ENCODE measurements at regions not wholly inside any gene's neighbourhood (a gene's known extent, or its start where the extent isn't known, plus 50 kb on each side); places are given as distances from the start of the nearest gene placed in this dataset.

DNA sequence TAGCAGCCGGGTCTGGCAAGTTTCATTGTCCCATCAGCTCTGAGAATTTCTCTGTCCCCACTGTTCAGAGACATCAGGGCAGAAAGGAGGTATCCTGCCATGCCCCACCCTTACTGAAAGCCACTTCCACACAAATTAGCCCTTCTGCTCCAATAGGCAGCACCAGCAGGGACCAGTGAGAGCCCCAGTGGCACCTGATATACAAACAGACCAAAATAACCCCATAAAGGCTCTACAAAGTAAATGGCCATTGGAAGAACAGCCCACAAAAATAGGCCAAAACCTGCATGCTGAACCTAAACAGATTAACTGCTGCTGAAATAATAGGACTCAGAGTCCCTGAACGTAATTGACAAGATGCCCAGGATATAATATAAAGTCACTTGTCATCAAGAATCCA, 199.9 kb downstream of the TMEM200A start:
- H3K4me2 ChIP-seq (ENCODE audit: extremely low read depth, insufficient read depth, low read length): no peak overlapping the region
- H3K27ac ChIP-seq (ENCODE audit: insufficient read depth, low read length): no peak overlapping the region
- H3K4me1 ChIP-seq (ENCODE audit: control insufficient read depth, extremely low read depth, insufficient read depth, low read length): no peaks in the 10 kb centered on the region
- TF ChIP-seq EZH2 (IDR thresholded peaks at IDR 0.05; ENCODE audit: low read length, missing control alignments): no peak
- TF ChIP-seq, protein P1, sequence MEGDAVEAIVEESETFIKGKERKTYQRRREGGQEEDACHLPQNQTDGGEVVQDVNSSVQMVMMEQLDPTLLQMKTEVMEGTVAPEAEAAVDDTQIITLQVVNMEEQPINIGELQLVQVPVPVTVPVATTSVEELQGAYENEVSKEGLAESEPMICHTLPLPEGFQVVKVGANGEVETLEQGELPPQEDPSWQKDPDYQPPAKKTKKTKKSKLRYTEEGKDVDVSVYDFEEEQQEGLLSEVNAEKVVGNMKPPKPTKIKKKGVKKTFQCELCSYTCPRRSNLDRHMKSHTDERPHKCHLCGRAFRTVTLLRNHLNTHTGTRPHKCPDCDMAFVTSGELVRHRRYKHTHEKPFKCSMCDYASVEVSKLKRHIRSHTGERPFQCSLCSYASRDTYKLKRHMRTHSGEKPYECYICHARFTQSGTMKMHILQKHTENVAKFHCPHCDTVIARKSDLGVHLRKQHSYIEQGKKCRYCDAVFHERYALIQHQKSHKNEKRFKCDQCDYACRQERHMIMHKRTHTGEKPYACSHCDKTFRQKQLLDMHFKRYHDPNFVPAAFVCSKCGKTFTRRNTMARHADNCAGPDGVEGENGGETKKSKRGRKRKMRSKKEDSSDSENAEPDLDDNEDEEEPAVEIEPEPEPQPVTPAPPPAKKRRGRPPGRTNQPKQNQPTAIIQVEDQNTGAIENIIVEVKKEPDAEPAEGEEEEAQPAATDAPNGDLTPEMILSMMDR (conservative IDR thresholded peaks at IDR 0.05 in 1 of 2, IDR thresholded peaks at IDR 0.05 in 1 of 2; ENCODE audit: low read depth in 1 of 2, low read length in 2 of 2): no peak
- H3K4me3 ChIP-seq (replicated peaks in 1 of 4; ENCODE audit: control extremely low read depth in 1 of 4, insufficient read depth in 1 of 4, low read depth in 3 of 4, low read length in 4 of 4): no peak overlapping the region
- no peaks in the 10 kb centered on the region for H3K9me3 ChIP-seq (ENCODE audit: control insufficient read depth, insufficient read depth, low read depth, low read length)
- no peak overlapping the region for H3K9ac ChIP-seq (ENCODE audit: insufficient read depth, low read length)
- no peaks in the 10 kb centered on the region for H3K27me3 ChIP-seq (ENCODE audit: control insufficient read depth, insufficient read depth, low read length)
- no peaks in the 10 kb centered on the region for H4K20me1 ChIP-seq (ENCODE audit: control insufficient read depth, extremely low read depth, insufficient read depth, low read length)
- H3K36me3 ChIP-seq (ENCODE audit: control insufficient read depth, insufficient read depth, low read length): no peaks in the 10 kb centered on the region
- no peak overlapping the region for H2AFZ ChIP-seq (ENCODE audit: low read length)
- no peaks in the 10 kb centered on the region for H3K79me2 ChIP-seq (ENCODE audit: control insufficient read depth, insufficient read depth, low read length)
- no peak for DNase-seq (ENCODE audit: low read depth in 2 of 2)

DNA sequence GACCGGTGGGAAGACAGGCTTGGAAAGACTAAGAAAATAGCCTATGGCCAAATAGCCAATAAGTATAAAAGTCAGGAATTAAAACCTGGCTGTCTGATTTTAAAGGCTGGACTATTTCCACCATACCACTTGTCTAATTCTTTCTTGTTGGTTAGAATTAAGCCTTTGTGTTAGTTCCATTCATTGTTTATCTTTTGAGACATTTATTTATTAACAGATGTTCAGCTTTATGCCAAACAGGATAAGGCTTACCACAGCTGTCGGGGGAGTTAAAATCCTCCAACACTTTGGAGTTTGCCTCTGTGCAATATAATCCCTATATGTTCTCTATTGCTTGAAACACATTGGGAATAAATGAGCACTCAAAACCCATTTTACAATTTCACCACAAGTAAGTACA, 208.3 kb downstream of the TMEM200A start:
- Histone ChIP-seq H3K36me3 (ENCODE audit: control insufficient read depth, insufficient read depth, low read length) (no peaks in the 10 kb centered on the region), H3K27me3 (ENCODE audit: control insufficient read depth, insufficient read depth, low read length) (no peaks in the 10 kb centered on the region), H3K4me2 (ENCODE audit: extremely low read depth, insufficient read depth, low read length) (no peak overlapping the region), H3K4me3 (replicated peaks in 1 of 4; ENCODE audit: control extremely low read depth in 1 of 4, insufficient read depth in 1 of 4, low read depth in 3 of 4, low read length in 4 of 4) (no peak overlapping the region), H3K79me2 (ENCODE audit: control insufficient read depth, insufficient read depth, low read length) (no peaks in the 10 kb centered on the region), H3K9me3 (ENCODE audit: control insufficient read depth, insufficient read depth, low read depth, low read length) (no peaks in the 10 kb centered on the region), H3K27ac (ENCODE audit: insufficient read depth, low read length) (no peak overlapping the region), H3K4me1 (ENCODE audit: control insufficient read depth, extremely low read depth, insufficient read depth, low read length) (no peaks in the 10 kb centered on the region), H3K9ac (ENCODE audit: insufficient read depth, low read length) (no peak overlapping the region), H2AFZ (ENCODE audit: low read length) (no peak overlapping the region), H4K20me1 (ENCODE audit: control insufficient read depth, extremely low read depth, insufficient read depth, low read length) (no peaks in the 10 kb centered on the region)
- TF ChIP-seq, protein P1 (conservative IDR thresholded peaks at IDR 0.05 in 1 of 2, IDR thresholded peaks at IDR 0.05 in 1 of 2; ENCODE audit: low read depth in 1 of 2, low read length in 2 of 2): no peak
- no peak for TF ChIP-seq EZH2 (IDR thresholded peaks at IDR 0.05; ENCODE audit: low read length, missing control alignments)
- DNase-seq (ENCODE audit: low read depth in 2 of 2): peak in 1 of 2 donors; percentile 22

DNA sequence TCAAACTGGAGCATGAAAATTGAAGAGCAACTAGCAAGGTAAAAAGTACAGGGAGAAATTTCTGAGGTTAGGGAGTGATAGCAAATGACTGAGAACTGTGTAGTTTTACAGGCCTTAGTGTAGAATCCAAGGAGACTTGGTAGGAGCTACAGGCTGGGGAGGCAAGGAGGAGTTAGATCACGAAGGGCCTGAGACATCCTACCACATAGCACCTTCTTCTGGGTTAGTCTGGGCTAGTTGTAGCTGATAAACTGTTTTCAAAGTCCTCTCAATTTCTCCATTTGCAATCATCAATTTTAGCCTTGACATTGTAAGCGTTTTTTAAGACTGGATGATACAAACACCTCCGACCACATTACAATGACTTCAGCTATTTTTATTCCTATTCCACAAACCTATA, 209.7 kb downstream of the TMEM200A start:
- Histone ChIP-seq H3K79me2 (ENCODE audit: control insufficient read depth, insufficient read depth, low read length) (no peaks in the 10 kb centered on the region), H3K9ac (ENCODE audit: insufficient read depth, low read length) (no peak overlapping the region), H2AFZ (ENCODE audit: low read length) (no peak overlapping the region), H3K27ac (ENCODE audit: insufficient read depth, low read length) (no peak overlapping the region), H3K4me3 (replicated peaks in 1 of 4; ENCODE audit: control extremely low read depth in 1 of 4, insufficient read depth in 1 of 4, low read depth in 3 of 4, low read length in 4 of 4) (no peak overlapping the region), H3K36me3 (ENCODE audit: control insufficient read depth, insufficient read depth, low read length) (no peaks in the 10 kb centered on the region), H3K4me2 (ENCODE audit: extremely low read depth, insufficient read depth, low read length) (no peak overlapping the region), H3K9me3 (ENCODE audit: control insufficient read depth, insufficient read depth, low read depth, low read length) (no peaks in the 10 kb centered on the region), H3K4me1 (ENCODE audit: control insufficient read depth, extremely low read depth, insufficient read depth, low read length) (no peaks in the 10 kb centered on the region), H3K27me3 (ENCODE audit: control insufficient read depth, insufficient read depth, low read length) (no peaks in the 10 kb centered on the region), H4K20me1 (ENCODE audit: control insufficient read depth, extremely low read depth, insufficient read depth, low read length) (no peaks in the 10 kb centered on the region)
- TF ChIP-seq EZH2 (IDR thresholded peaks at IDR 0.05; ENCODE audit: low read length, missing control alignments): no peak
- TF ChIP-seq, protein P1 (conservative IDR thresholded peaks at IDR 0.05 in 1 of 2, IDR thresholded peaks at IDR 0.05 in 1 of 2; ENCODE audit: low read depth in 1 of 2, low read length in 2 of 2): no peak
- no peak for DNase-seq (ENCODE audit: low read depth in 2 of 2)
